ENCODE measurements at regions not wholly inside any gene's neighbourhood (a gene's known extent, or its start where the extent isn't known, plus 50 kb on each side); places are given as distances from the start of the nearest gene placed in this dataset.

DNA sequence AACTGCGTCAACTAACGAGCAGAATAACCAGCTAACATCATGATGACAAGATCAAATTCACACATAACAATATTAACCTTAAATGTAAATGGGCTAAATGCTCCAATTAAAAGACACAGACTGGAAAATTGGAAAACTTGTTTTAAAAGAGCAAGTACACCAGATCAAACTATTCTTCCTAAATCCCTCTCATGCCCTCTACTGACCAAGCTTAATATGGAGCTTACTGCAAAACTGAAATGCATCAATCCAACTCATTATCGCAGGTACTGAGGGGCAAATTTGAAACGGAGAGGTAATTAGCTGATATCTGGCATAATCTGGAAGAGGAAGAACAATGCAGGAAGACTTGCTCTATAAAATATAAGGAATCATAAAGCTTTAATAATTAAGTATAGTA is 1223.8 kb downstream of the NXPH1 start:
- TF ChIP-seq EZH2 (IDR thresholded peaks at IDR 0.05; ENCODE audit: borderline replicate concordance, low read depth, low read length, poor library complexity, severe bottlenecking), result no peak
- no peak for TF ChIP-seq CTCF (conservative IDR thresholded peaks at IDR 0.05; ENCODE audit: low read depth, low read length)
- ChIA-PET POLR2A (ENCODE audit: low non-redundant PET) (no interaction called here), CTCF (no interaction called here)

DNA sequence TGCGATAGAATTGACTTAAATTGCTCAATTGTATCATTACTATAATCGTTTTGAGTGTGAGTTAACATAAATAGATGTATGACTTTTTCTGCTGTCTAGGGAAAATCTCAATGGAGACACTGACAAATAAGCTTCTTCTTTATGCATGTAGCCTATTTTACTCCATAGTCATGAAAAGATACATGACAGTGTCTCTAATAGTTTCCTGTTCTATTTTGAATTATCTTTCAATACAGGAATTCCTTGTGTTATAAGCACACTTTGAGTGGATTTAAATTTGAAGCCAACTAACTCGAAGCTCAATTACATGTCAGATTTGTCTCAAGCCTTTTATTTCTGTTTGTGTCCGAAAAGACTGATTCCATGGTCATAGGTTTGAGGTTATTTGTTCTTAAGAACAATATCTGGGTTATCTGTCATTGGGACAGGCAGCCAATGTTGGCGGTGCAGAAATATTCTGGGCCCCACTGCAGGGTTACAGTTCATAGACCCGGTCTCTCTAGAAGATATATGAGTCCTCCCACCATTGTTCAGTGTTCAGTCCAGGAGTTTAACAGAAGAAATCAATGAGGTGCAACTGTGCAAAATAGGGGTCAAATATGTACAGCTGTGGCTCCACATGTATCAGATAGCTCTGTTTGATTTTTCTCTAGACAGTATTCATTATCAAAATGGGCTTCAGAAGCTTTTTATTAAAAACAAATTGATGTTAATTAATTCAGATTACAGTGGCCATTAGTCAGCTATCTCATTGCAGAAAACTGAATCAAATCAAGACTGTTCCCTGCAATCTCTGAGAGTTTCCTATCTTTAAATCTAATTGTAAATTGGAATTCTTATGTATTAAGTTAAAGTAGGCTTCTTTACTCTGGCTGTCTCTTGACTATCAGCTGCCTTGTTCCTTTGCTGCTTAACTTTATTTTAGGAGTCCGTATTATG is 1238.8 kb downstream of the NXPH1 start:
- ChIA-PET CTCF (no interaction called here), POLR2A (ENCODE audit: low non-redundant PET) (no interaction called here)
- Histone ChIP-seq H3K27ac (ENCODE audit: low read depth, low read length, poor library complexity, severe bottlenecking) (no peak overlapping the region), H3K4me3 (ENCODE audit: low read depth, low read length, poor library complexity, severe bottlenecking) (no peak overlapping the region), H3K4me1 (ENCODE audit: insufficient read depth, low read length, poor library complexity, severe bottlenecking) (no peaks in the 10 kb centered on the region), H3K9me3 (ENCODE audit: low read depth, low read length, poor library complexity, severe bottlenecking) (peaks cover 6% of the 10 kb centered on the region), H3K36me3 (ENCODE audit: insufficient read depth, low read length, poor library complexity, severe bottlenecking) (no peaks in the 10 kb centered on the region), H3K27me3 (replicated peaks; ENCODE audit: insufficient read depth, low read depth, low read length, poor library complexity) (no peaks in the 10 kb centered on the region)
- no TSS peak for BruUV-seq (replicated peaks)
- intact Hi-C loops (cut with micrococcal nuclease; ENCODE audit: unreplicated experiment), result no loop called here
- TF ChIP-seq EZH2 (IDR thresholded peaks at IDR 0.05; ENCODE audit: borderline replicate concordance, low read depth, low read length, poor library complexity, severe bottlenecking) (no peak), CTCF (conservative IDR thresholded peaks at IDR 0.05; ENCODE audit: low read depth, low read length) (no peak)
- no peak for DNase-seq (ENCODE audit: low spot score)

More for the DNA sequence above, 1223.8 kb downstream of the NXPH1 start:
- BruUV-seq (replicated peaks), result no TSS peak
- Histone ChIP-seq H3K4me3 (ENCODE audit: low read depth, low read length, poor library complexity, severe bottlenecking) (no peak overlapping the region), H3K27ac (ENCODE audit: low read depth, low read length, poor library complexity, severe bottlenecking) (no peak overlapping the region), H3K4me1 (ENCODE audit: insufficient read depth, low read length, poor library complexity, severe bottlenecking) (no peaks in the 10 kb centered on the region), H3K27me3 (replicated peaks; ENCODE audit: insufficient read depth, low read depth, low read length, poor library complexity) (no peaks in the 10 kb centered on the region), H3K9me3 (ENCODE audit: low read depth, low read length, poor library complexity, severe bottlenecking) (peaks cover 13% of the 10 kb centered on the region), H3K36me3 (ENCODE audit: insufficient read depth, low read length, poor library complexity, severe bottlenecking) (no peaks in the 10 kb centered on the region)
- intact Hi-C loops (cut with micrococcal nuclease; ENCODE audit: unreplicated experiment), result no loop called here
- no peak for DNase-seq (ENCODE audit: low spot score)

GRCh38 chr7:9680713-9681112 is 1247.3 kb downstream of the NXPH1 start:
- ChIA-PET CTCF (no interaction called here), POLR2A (ENCODE audit: low non-redundant PET) (no interaction called here)
- no peak overlapping the region for H3K27ac ChIP-seq (ENCODE audit: low read depth, low read length, poor library complexity, severe bottlenecking)
- peaks cover 10% of the 10 kb centered on the region for H3K9me3 ChIP-seq (ENCODE audit: low read depth, low read length, poor library complexity, severe bottlenecking)
- BruUV-seq (replicated peaks), result no TSS peak
- no peaks in the 10 kb centered on the region for H3K4me1 ChIP-seq (ENCODE audit: insufficient read depth, low read length, poor library complexity, severe bottlenecking)
- no peak overlapping the region for H3K4me3 ChIP-seq (ENCODE audit: low read depth, low read length, poor library complexity, severe bottlenecking)
- intact Hi-C loops (cut with micrococcal nuclease; ENCODE audit: unreplicated experiment), result no loop called here
- no peaks in the 10 kb centered on the region for H3K27me3 ChIP-seq (replicated peaks; ENCODE audit: insufficient read depth, low read depth, low read length, poor library complexity)
- no peak for TF ChIP-seq EZH2 (IDR thresholded peaks at IDR 0.05; ENCODE audit: borderline replicate concordance, low read depth, low read length, poor library complexity, severe bottlenecking)
- no peak for TF ChIP-seq CTCF (conservative IDR thresholded peaks at IDR 0.05; ENCODE audit: low read depth, low read length)
- no peaks in the 10 kb centered on the region for H3K36me3 ChIP-seq (ENCODE audit: insufficient read depth, low read length, poor library complexity, severe bottlenecking)
- no peak for DNase-seq (ENCODE audit: low spot score)
